Sciatic nerve (tissue), 2 donors: ENCODE measurements at regions not wholly inside any gene's neighbourhood (a gene's known extent, or its start where the extent isn't known, plus 50 kb on each side); places are given as distances from the start of the nearest gene placed in this dataset.
"Not testable (repeated sequence)": the region's sequence is repeated elsewhere in the genome, so short reads cannot be mapped to it uniquely, and the experiment has no call there.

Source experiments
- ATAC-seq: fragments of 200-7000 bp; cut with Tn5 transposase; one replicate; pipeline ENCODE4 v1.9.1; 2020; ENCODE audit warnings: mild to moderate bottlenecking, moderate library complexity
- DNase-seq: peaks from one replicate; pipeline ENCODE4 v3.0.0-alpha.2; 2020; ENCODE audit warnings: low spot score
- intact Hi-C: fragments of 100-400 bp; cut with DNase I; formaldehyde crosslinking; loops from one replicate; pipeline ENCODE4 v1.14.2; 2022
- donor health status: DM: no; HTN: no; CAD: no.
- donor health status: DM: no; HTN: no; CAD: no.

- DNase-seq (no peak), ATAC-seq (no peak)
- intact Hi-C loops: no loop called here
Measured at GRCh38 chr15:39022532-39023305, 458.1 kb upstream of the RASGRP1 start.

GRCh38 chr15:39025321-39025720, 460.7 kb upstream of the RASGRP1 start:
- intact Hi-C loops: no loop called here
- DNase-seq: no peak
- no peak for ATAC-seq

DNA sequence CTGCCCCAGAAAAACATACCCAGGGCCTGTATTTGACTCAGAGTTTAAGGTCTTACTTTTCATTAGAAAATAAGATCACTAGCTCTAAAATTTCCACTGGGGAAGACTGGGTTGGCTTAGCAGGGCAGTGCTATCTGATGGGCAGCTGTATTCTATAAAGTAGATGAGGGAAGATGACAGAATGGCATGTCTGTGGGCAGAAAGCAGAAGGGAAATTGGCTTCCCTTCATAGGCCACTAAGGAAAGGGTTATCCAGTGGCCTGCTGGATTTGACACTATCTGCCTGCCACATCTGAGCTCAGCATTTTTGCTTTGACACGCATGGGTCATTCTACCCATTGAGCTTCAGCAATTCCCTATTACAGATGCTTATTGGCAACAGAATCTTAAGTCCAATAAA, 461.3 kb upstream of the RASGRP1 start:
- no peak for DNase-seq
- no peak for ATAC-seq
- intact Hi-C loops: no loop called here

- no peak for DNase-seq
- intact Hi-C loops: no loop called here
- ATAC-seq: peak; percentile 67
Measured at GRCh38 chr15:39028069-39028468, 463.5 kb upstream of the RASGRP1 start.

DNA sequence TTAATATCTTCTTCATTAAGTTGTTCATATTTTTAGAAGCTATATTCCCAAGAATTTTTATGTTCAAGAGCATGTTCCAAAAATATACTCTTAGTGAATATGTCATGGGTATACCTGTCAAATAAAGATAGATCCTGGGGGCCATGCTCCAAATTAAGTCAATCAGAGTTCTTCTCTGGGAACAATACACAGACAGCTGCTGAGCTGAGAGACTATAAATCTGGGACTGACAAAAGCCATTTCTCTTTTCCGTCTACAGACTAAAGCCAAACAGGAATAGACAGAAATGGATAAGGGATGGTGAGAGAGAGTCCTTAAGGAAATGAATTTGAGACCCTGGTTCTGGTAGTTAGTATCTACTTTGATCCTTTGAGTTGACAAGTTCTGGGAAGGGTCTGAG, 465.1 kb upstream of the RASGRP1 start:
- ATAC-seq (no peak), DNase-seq (no peak)
- intact Hi-C loops: no loop called here

GRCh38 chr15:39030291-39031070, 465.9 kb upstream of the RASGRP1 start:
- ATAC-seq (no peak), DNase-seq (no peak)
- intact Hi-C loops: no loop called here

DNA sequence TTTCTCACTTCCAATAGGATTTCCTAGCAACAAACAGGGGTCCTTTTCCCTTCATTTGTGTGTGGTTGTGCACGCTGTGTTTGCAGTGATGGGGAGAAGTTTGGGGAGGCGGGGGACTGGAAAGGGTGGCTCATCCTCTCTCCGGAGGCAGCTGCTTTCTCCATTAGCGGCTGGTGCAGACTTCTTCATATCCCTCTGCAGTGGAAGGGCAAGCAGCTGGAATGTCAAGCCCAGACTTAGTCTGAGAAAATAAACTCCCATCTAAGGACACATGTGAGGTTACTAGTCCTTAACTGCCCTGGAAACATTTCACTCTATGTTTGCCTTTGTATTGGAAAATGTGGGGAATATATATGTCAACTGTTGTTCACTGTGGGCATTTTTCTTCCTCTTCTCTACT, 467.0 kb upstream of the RASGRP1 start:
- no peak for DNase-seq
- no peak for ATAC-seq
- intact Hi-C loops: no loop called here

GRCh38 chr15:39034816-39035215, 470.2 kb upstream of the RASGRP1 start:
- ATAC-seq: no peak
- no peak for DNase-seq
- intact Hi-C loops: no loop called here

- ATAC-seq, DNase-seq, intact Hi-C loops: not testable (repeated sequence)
Measured at GRCh38 chr15:39037611-39038010, 473.0 kb upstream of the RASGRP1 start.

DNA sequence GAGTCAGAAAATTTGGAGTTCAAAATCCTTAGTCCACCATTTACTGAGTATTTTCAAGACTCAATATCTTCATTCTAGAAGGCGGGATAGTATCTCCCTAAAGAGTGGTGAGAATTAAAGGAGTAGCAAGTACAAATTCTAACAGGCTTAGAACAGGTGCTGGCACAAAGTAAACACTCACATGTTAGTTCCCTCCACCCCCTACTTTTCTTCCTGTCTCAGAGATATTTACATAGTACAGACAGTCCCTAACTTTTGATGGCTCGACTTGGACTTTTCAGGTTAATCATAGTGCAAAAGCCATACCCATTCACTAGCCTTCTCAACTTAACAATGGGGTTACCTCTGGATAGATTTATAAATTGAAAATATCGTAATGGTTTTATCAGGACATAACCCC, 476.2 kb upstream of the RASGRP1 start:
- intact Hi-C loops: no loop called here
- ATAC-seq: no peak
- no peak for DNase-seq

GRCh38 chr15:39041979-39042495, 477.4 kb upstream of the RASGRP1 start:
- ATAC-seq (no peak), DNase-seq (no peak)
- intact Hi-C loops: no loop called here

GRCh38 chr15:39051626-39052322, 487.2 kb upstream of the RASGRP1 start:
- intact Hi-C loops: no loop called here
- no peak for ATAC-seq
- no peak for DNase-seq

DNA sequence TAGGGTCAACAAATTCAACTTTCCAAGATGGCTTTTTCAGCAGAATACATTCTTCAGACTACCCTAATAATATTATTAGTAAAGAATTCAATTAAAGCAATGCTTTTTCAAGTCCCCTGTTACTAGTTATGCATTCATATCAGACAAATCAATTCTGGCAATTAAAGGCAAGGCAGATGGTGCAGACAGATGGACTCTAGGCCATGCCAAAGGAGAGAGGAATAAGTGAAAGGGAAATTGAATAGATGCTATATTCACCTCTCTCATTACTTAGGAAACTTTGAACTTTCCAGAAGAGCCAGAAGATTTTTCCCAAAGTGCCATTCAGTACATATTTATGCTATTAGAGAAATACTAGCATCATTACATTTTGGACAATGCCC, 487.7 kb upstream of the RASGRP1 start:
- ATAC-seq: no peak
- intact Hi-C loops: no loop called here
- no peak for DNase-seq

DNA sequence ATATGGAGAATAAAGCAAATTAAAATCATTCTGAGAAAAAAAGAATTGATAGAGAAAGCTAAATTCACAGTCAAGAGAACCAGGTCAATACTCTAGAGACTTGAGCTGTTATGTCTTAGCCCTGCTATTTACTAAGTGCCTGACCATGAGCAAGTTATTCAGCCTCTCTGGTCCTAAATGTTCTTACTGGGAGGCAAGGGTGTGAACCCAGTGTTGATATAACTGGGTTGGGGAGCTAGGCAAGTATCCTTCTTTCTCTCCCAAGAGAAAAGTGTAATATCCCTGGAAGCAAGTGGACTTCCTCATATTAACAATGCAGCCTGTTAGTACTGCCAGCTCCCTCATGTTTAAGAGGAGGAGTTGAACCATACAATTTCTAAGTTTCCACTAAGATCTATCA, 488.9 kb upstream of the RASGRP1 start:
- ATAC-seq (peak; percentile 90), DNase-seq (no peak)
- intact Hi-C loops: no loop called here

DNA sequence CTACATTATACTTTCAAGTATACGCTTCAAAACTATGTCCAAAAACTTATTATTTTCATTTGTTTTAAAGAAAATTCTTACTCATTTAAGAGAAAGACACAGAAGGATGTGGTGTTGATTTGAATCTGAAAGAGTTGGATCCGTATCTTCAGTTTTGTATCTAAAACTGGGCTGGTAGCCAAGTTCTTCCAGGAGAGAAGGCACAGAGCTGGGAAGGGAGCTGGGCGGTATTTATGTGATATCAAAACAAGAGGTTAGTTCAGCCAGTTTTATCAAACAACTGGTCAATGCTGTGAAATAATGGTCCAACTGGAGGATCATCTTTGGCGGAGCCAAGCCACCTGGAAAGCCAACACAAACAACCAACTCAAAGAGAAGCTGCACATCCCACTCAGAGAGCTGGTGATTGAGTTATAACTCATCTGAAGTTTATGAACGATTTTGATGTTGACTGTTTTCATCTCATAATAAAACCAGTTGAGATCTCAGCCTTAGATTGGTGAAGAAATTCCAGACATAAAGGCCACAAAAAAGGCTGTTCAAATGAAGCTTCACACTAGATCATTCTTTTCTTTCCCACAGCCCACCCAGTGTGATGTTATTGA, 489.6 kb upstream of the RASGRP1 start:
- ATAC-seq (peak; percentile 88), DNase-seq (no peak)
- intact Hi-C loops: no loop called here

GRCh38 chr15:39056357-39056756, 491.7 kb upstream of the RASGRP1 start:
- intact Hi-C loops: no loop called here
- no peak for ATAC-seq

DNA sequence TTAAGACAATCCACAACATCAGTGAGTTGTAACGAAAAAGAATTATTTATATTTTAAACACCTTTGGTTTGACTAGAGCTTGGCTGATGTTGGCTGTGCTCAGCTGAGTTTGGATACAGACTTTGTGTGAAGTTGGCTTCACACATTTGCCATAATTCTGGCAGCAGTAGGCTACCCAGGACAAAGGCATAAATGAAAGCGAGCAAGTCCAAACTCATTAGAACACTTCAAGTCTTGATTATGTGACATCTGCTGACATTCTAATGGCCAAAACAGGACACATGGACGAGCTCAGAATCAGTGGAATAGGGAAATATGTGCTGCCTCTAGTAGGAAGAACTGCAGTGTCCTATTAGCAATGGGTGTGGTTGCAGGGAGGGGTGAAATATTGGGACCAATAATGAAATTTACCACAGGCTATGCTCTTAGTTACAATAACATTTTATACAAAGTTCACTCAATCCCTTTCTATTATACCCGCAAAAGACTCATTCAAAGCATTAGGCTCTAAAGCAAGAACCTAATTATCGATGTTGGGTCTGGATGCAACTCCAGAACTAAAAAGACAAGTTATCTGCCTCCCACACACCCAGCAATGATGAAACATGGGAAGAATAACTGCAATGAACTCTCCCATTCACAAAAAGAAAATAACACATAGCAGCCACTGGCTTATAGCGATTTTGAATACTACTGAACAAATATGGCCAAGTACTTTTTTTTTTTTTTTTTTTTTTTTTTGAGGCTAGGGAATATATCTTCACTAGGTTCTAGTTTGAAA, 493.9 kb upstream of the RASGRP1 start:
- DNase-seq (no peak), ATAC-seq (no peak)
- intact Hi-C loops: no loop called here

More at GRCh38 chr15:39056357-39056756, 491.7 kb upstream of the RASGRP1 start:
- DNase-seq: no peak

DNA sequence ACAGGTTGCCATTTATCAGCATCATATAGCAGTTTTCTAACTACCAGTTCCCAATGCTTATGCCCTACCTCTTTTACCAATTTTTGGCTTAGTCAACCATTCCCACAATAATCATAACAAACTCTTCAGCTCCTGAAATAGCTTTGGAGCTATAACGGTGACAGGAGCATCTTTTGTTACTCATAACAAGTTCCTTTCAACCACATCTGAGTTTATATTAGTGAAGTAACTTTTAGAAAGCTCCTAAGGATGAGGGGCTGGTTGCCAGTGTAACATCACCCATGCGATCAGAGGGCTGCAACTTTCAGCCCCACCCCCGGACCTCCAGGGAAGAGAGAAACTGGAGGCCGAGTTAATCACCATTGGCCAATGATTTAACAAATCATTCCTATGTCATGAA, 495.3 kb upstream of the RASGRP1 start:
- DNase-seq (no peak), ATAC-seq (no peak)
- intact Hi-C loops: no loop called here
